Activated CD4-positive, alpha-beta T cell treated with anti-CD3 and anti-CD28 coated beads, Interleukin-2, amount 10 ng/mL, durations not matched to agents 7 days and 5 days (primary cell): ENCODE measurements at regions not wholly inside any gene's neighbourhood (a gene's known extent, or its start where the extent isn't known, plus 50 kb on each side); places are given as distances from the start of the nearest gene placed in this dataset.
"Not testable (repeated sequence)": the region's sequence is repeated elsewhere in the genome, so short reads cannot be mapped to it uniquely, and the experiment has no call there.

ENCODE experiments used
- CTCF ChIA-PET: fragments of 350-600 bp; sonication (Branson Sonifier 250); formaldehyde crosslinking; loops from one replicate; lab custom pipeline; 2021; ENCODE audit warnings: antibody characterized with exemption; lab: Charles Lee
- POLR2A ChIA-PET: fragments of 350-600 bp; sonication (Branson Sonifier 250); formaldehyde crosslinking; loops from one replicate; lab custom pipeline; 2021; ENCODE audit warnings: antibody characterized with exemption; lab: Charles Lee
- DNase-seq: peaks from one replicate; pipeline ENCODE4 v3.0.0-alpha.2; 2020
- H3K27ac Mint-ChIP-seq: one replicate; pipeline ENCODE4 v1.8.0; 2021; ENCODE audit warnings: mild to moderate bottlenecking, moderate library complexity, mixed read lengths
- H3K27me3 Mint-ChIP-seq: one replicate; pipeline ENCODE4 v1.8.0; 2021; ENCODE audit warnings: mixed read lengths
- H3K36me3 Mint-ChIP-seq: one replicate; pipeline ENCODE4 v1.8.0; 2021; ENCODE audit warnings: low read depth, mixed read lengths
- H3K4me1 Mint-ChIP-seq: one replicate; pipeline ENCODE4 v1.8.0; 2021; ENCODE audit warnings: mixed read lengths
- H3K4me3 Mint-ChIP-seq: one replicate; pipeline ENCODE4 v1.8.0; 2021; ENCODE audit warnings: mild to moderate bottlenecking, moderate library complexity, mixed read lengths
- H3K9me3 Mint-ChIP-seq: one replicate; pipeline ENCODE4 v1.8.0; 2021; ENCODE audit warnings: mixed read lengths

GRCh38 chr2:193154076-193154475 lies 959.3 kb upstream of the TMEFF2 start:
- no peak for DNase-seq
- POLR2A ChIA-PET: no interaction called here
- H3K27me3 Mint-ChIP-seq: no peaks in the 10 kb centered on the region
- H3K36me3 Mint-ChIP-seq: no peaks in the 10 kb centered on the region
- no peak overlapping the region for H3K27ac Mint-ChIP-seq
- no peak overlapping the region for H3K4me3 Mint-ChIP-seq
- no peaks in the 10 kb centered on the region for H3K9me3 Mint-ChIP-seq
- CTCF ChIA-PET: no interaction called here
- H3K4me1 Mint-ChIP-seq: no peaks in the 10 kb centered on the region

GRCh38 chr2:193153576-193153975 lies 958.8 kb upstream of the TMEFF2 start:
- no peak for DNase-seq
- H3K27me3 Mint-ChIP-seq: no peaks in the 10 kb centered on the region
- no peaks in the 10 kb centered on the region for H3K9me3 Mint-ChIP-seq
- no peak overlapping the region for H3K27ac Mint-ChIP-seq
- POLR2A ChIA-PET: no interaction called here
- H3K4me3 Mint-ChIP-seq: no peak overlapping the region
- no peaks in the 10 kb centered on the region for H3K4me1 Mint-ChIP-seq
- no peaks in the 10 kb centered on the region for H3K36me3 Mint-ChIP-seq
- CTCF ChIA-PET: no interaction called here

GRCh38 chr2:193142467-193142866 lies 947.7 kb upstream of the TMEFF2 start:
- H3K27me3 Mint-ChIP-seq, H3K4me3 Mint-ChIP-seq, H3K27ac Mint-ChIP-seq, CTCF ChIA-PET, H3K9me3 Mint-ChIP-seq, H3K36me3 Mint-ChIP-seq, POLR2A ChIA-PET, H3K4me1 Mint-ChIP-seq, DNase-seq: not testable (repeated sequence)

GRCh38 chr2:193141998-193142397 lies 947.3 kb upstream of the TMEFF2 start:
- no peaks in the 10 kb centered on the region for H3K27me3 Mint-ChIP-seq
- H3K36me3 Mint-ChIP-seq: no peaks in the 10 kb centered on the region
- ChIA-PET POLR2A (no interaction called here), CTCF (no interaction called here)
- DNase-seq: no peak
- H3K27ac Mint-ChIP-seq: no peak overlapping the region
- no peaks in the 10 kb centered on the region for H3K9me3 Mint-ChIP-seq
- no peaks in the 10 kb centered on the region for H3K4me1 Mint-ChIP-seq
- H3K4me3 Mint-ChIP-seq: no peak overlapping the region

GRCh38 chr2:193140895-193141294 lies 946.2 kb upstream of the TMEFF2 start:
- POLR2A ChIA-PET, H3K36me3 Mint-ChIP-seq, H3K9me3 Mint-ChIP-seq, H3K4me1 Mint-ChIP-seq, H3K4me3 Mint-ChIP-seq, DNase-seq, CTCF ChIA-PET, H3K27ac Mint-ChIP-seq, H3K27me3 Mint-ChIP-seq: not testable (repeated sequence)

- Mint-ChIP-seq H3K9me3 (no peaks in the 10 kb centered on the region), H3K4me1 (no peaks in the 10 kb centered on the region), H3K4me3 (no peak overlapping the region), H3K36me3 (no peaks in the 10 kb centered on the region), H3K27me3 (no peaks in the 10 kb centered on the region), H3K27ac (no peak overlapping the region)
- CTCF ChIA-PET: no interaction called here
- DNase-seq: no peak
- POLR2A ChIA-PET: no interaction called here
Observed at GRCh38 chr2:193124815-193125214, 930.1 kb upstream of the TMEFF2 start.

GRCh38 chr2:193114827-193115226 lies 920.1 kb upstream of the TMEFF2 start:
- CTCF ChIA-PET: no interaction called here
- H3K36me3 Mint-ChIP-seq: no peaks in the 10 kb centered on the region
- H3K4me3 Mint-ChIP-seq: no peak overlapping the region
- POLR2A ChIA-PET: no interaction called here
- no peaks in the 10 kb centered on the region for H3K27me3 Mint-ChIP-seq
- no peak for DNase-seq
- no peak overlapping the region for H3K27ac Mint-ChIP-seq
- H3K9me3 Mint-ChIP-seq: no peaks in the 10 kb centered on the region
- H3K4me1 Mint-ChIP-seq: no peaks in the 10 kb centered on the region

GRCh38 chr2:193112986-193113385 lies 918.3 kb upstream of the TMEFF2 start:
- POLR2A ChIA-PET: no interaction called here
- Mint-ChIP-seq H3K27me3 (no peaks in the 10 kb centered on the region), H3K27ac (no peak overlapping the region), H3K4me3 (no peak overlapping the region), H3K4me1 (no peaks in the 10 kb centered on the region), H3K36me3 (no peaks in the 10 kb centered on the region), H3K9me3 (no peaks in the 10 kb centered on the region)
- DNase-seq: no peak
- CTCF ChIA-PET: no interaction called here

GRCh38 chr2:193103064-193103463 lies 908.3 kb upstream of the TMEFF2 start:
- ChIA-PET CTCF (no interaction called here), POLR2A (no interaction called here)
- H3K4me1 Mint-ChIP-seq: no peaks in the 10 kb centered on the region
- H3K27me3 Mint-ChIP-seq: no peaks in the 10 kb centered on the region
- no peaks in the 10 kb centered on the region for H3K9me3 Mint-ChIP-seq
- no peak overlapping the region for H3K27ac Mint-ChIP-seq
- H3K4me3 Mint-ChIP-seq: no peak overlapping the region
- DNase-seq: no peak
- H3K36me3 Mint-ChIP-seq: no peaks in the 10 kb centered on the region

GRCh38 chr2:193101591-193101990 lies 906.9 kb upstream of the TMEFF2 start:
- H3K4me1 Mint-ChIP-seq: no peaks in the 10 kb centered on the region

GRCh38 chr2:193088026-193088425 lies 893.3 kb upstream of the TMEFF2 start:
- H3K4me1 Mint-ChIP-seq: no peaks in the 10 kb centered on the region
- H3K4me3 Mint-ChIP-seq: no peak overlapping the region
- no peak for DNase-seq
- H3K9me3 Mint-ChIP-seq: no peaks in the 10 kb centered on the region
- H3K36me3 Mint-ChIP-seq: no peaks in the 10 kb centered on the region
- H3K27ac Mint-ChIP-seq: no peak overlapping the region
- no peaks in the 10 kb centered on the region for H3K27me3 Mint-ChIP-seq
- ChIA-PET POLR2A (no interaction called here), CTCF (no interaction called here)

More at GRCh38 chr2:193101591-193101990, 906.9 kb upstream of the TMEFF2 start:
- H3K27ac Mint-ChIP-seq: no peak overlapping the region
- H3K36me3 Mint-ChIP-seq: no peaks in the 10 kb centered on the region
- ChIA-PET CTCF (no interaction called here), POLR2A (no interaction called here)
- no peaks in the 10 kb centered on the region for H3K9me3 Mint-ChIP-seq
- no peaks in the 10 kb centered on the region for H3K27me3 Mint-ChIP-seq
- DNase-seq: no peak
- H3K4me3 Mint-ChIP-seq: no peak overlapping the region

- Mint-ChIP-seq H3K9me3 (no peaks in the 10 kb centered on the region), H3K36me3 (no peaks in the 10 kb centered on the region), H3K27me3 (no peaks in the 10 kb centered on the region), H3K4me1 (no peaks in the 10 kb centered on the region), H3K27ac (no peak overlapping the region), H3K4me3 (no peak overlapping the region)
- ChIA-PET CTCF (no interaction called here), POLR2A (no interaction called here)
- DNase-seq: no peak
Observed at GRCh38 chr2:193076995-193077394, 882.3 kb upstream of the TMEFF2 start.

- Mint-ChIP-seq H3K4me1 (no peaks in the 10 kb centered on the region), H3K27ac (no peak overlapping the region), H3K36me3 (no peaks in the 10 kb centered on the region), H3K4me3 (no peak overlapping the region), H3K27me3 (no peaks in the 10 kb centered on the region), H3K9me3 (peaks cover 2% of the 10 kb centered on the region)
- CTCF ChIA-PET: no interaction called here
- no peak for DNase-seq
- POLR2A ChIA-PET: no interaction called here
Observed at GRCh38 chr2:193074933-193075332, 880.2 kb upstream of the TMEFF2 start.

- no peak overlapping the region for H3K4me3 Mint-ChIP-seq
- no peaks in the 10 kb centered on the region for H3K27me3 Mint-ChIP-seq
- CTCF ChIA-PET: no interaction called here
Observed at GRCh38 chr2:193072647-193073046, 877.9 kb upstream of the TMEFF2 start.

More at GRCh38 chr2:193072647-193073046, 877.9 kb upstream of the TMEFF2 start:
- DNase-seq: no peak
- POLR2A ChIA-PET: no interaction called here
- Mint-ChIP-seq H3K4me1 (no peaks in the 10 kb centered on the region), H3K9me3 (peaks cover 2% of the 10 kb centered on the region), H3K36me3 (no peaks in the 10 kb centered on the region), H3K27ac (no peak overlapping the region)
